ENCODE measurements at regions not wholly inside any gene's neighbourhood (a gene's known extent, or its start where the extent isn't known, plus 50 kb on each side); places are given as distances from the start of the nearest gene placed in this dataset.

GRCh38 chr21:24969068-24969467 lies 638.2 kb downstream of the MRPL39 start (continued):
- no peak for TF ChIP-seq HDAC2 (IDR thresholded peaks at IDR 0.05; ENCODE audit: borderline replicate concordance in 1 of 2, low read depth in 2 of 2, low read length in 2 of 2)
